ENCODE measurements at regions not wholly inside any gene's neighbourhood (a gene's known extent, or its start where the extent isn't known, plus 50 kb on each side); places are given as distances from the start of the nearest gene placed in this dataset.

- peaks cover 11% of the 10 kb centered on the region for H3K27me3 Mint-ChIP-seq
- no peak overlapping the region for H3K27ac Mint-ChIP-seq
- H3K4me1 Mint-ChIP-seq (ENCODE audit: low read depth), result no peaks in the 10 kb centered on the region
- no peaks in the 10 kb centered on the region for H3K36me3 Mint-ChIP-seq (ENCODE audit: low read depth)
- intact Hi-C loops (cut with micrococcal nuclease), result no loop called here
- H3K4me3 Mint-ChIP-seq, result no peak overlapping the region
- peaks cover 10% of the 10 kb centered on the region for H3K9me3 Mint-ChIP-seq
Measured at GRCh38 chr19:34837262-34837661, 64.2 kb upstream of the ZNF599 start.

GRCh38 chr19:34835631-34836351 lies 62.8 kb upstream of the ZNF599 start:
- Mint-ChIP-seq H3K36me3 (ENCODE audit: low read depth) (no peaks in the 10 kb centered on the region), H3K4me3 (no peak overlapping the region), H3K9me3 (peaks cover 10% of the 10 kb centered on the region), H3K27ac (no peak overlapping the region), H3K4me1 (ENCODE audit: low read depth) (no peaks in the 10 kb centered on the region), H3K27me3 (peaks cover 11% of the 10 kb centered on the region)
- intact Hi-C loops (cut with micrococcal nuclease), result no loop called here

GRCh38 chr19:34834472-34835061 lies 61.6 kb upstream of the ZNF599 start:
- peaks cover 10% of the 10 kb centered on the region for H3K9me3 Mint-ChIP-seq
- H3K27ac Mint-ChIP-seq, result no peak overlapping the region
- H3K36me3 Mint-ChIP-seq (ENCODE audit: low read depth), result no peaks in the 10 kb centered on the region
- H3K27me3 Mint-ChIP-seq, result peaks cover 11% of the 10 kb centered on the region
- no peak overlapping the region for H3K4me3 Mint-ChIP-seq
- intact Hi-C loops (cut with micrococcal nuclease), result no loop called here
- H3K4me1 Mint-ChIP-seq (ENCODE audit: low read depth), result no peaks in the 10 kb centered on the region

GRCh38 chr19:34832581-34833112 lies 59.6 kb upstream of the ZNF599 start:
- no peaks in the 10 kb centered on the region for H3K36me3 Mint-ChIP-seq (ENCODE audit: low read depth)
- H3K27ac Mint-ChIP-seq, result no peak overlapping the region
- H3K9me3 Mint-ChIP-seq, result peaks cover 14% of the 10 kb centered on the region
- H3K27me3 Mint-ChIP-seq, result no peaks in the 10 kb centered on the region
- intact Hi-C loops (cut with micrococcal nuclease), result no loop called here
- no peak overlapping the region for H3K4me3 Mint-ChIP-seq
- no peaks in the 10 kb centered on the region for H3K4me1 Mint-ChIP-seq (ENCODE audit: low read depth)

- Mint-ChIP-seq H3K27me3 (no peaks in the 10 kb centered on the region), H3K4me1 (ENCODE audit: low read depth) (no peaks in the 10 kb centered on the region), H3K27ac (no peak overlapping the region), H3K36me3 (ENCODE audit: low read depth) (no peaks in the 10 kb centered on the region), H3K4me3 (no peak overlapping the region), H3K9me3 (peaks cover 18% of the 10 kb centered on the region)
- intact Hi-C loops (cut with micrococcal nuclease), result no loop called here
Measured at GRCh38 chr19:34831714-34832113, 58.7 kb upstream of the ZNF599 start.

DNA sequence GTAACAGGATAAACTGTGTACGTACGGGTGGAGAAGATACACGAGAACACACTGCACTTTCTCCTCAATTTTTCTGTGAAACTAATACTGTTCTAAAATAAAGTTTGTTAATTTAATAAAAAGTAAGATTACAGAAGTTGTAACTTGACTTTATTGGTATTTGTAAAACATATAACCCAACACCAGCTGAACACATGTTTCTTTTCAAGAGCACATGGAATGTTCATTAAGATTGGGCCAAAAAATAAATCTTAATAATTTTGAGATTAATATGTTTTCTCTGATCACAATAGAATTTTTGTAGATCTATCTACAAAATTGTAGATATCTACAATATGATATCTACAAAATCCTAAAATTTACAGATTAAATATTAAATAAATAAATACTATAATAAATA lies 55.1 kb upstream of the ZNF599 start:
- H3K36me3 Mint-ChIP-seq (ENCODE audit: low read depth), result no peaks in the 10 kb centered on the region
- H3K27me3 Mint-ChIP-seq, result no peaks in the 10 kb centered on the region
- no peak overlapping the region for H3K4me3 Mint-ChIP-seq
- H3K4me1 Mint-ChIP-seq (ENCODE audit: low read depth), result no peaks in the 10 kb centered on the region
- peaks cover 22% of the 10 kb centered on the region for H3K9me3 Mint-ChIP-seq
- intact Hi-C loops (cut with micrococcal nuclease), result no loop called here
- H3K27ac Mint-ChIP-seq, result no peak overlapping the region

GRCh38 chr19:34825212-34825611 lies 52.2 kb upstream of the ZNF599 start:
- intact Hi-C loops (cut with micrococcal nuclease), result no loop called here
- Mint-ChIP-seq H3K27me3 (no peaks in the 10 kb centered on the region), H3K4me1 (ENCODE audit: low read depth) (no peaks in the 10 kb centered on the region), H3K27ac (no peak overlapping the region), H3K9me3 (peaks cover 24% of the 10 kb centered on the region), H3K36me3 (ENCODE audit: low read depth) (no peaks in the 10 kb centered on the region), H3K4me3 (no peak overlapping the region)

GRCh38 chr19:34824686-34825085 lies 51.7 kb upstream of the ZNF599 start:
- Mint-ChIP-seq H3K27ac (no peak overlapping the region), H3K27me3 (no peaks in the 10 kb centered on the region), H3K9me3 (peaks cover 29% of the 10 kb centered on the region), H3K4me1 (ENCODE audit: low read depth) (no peaks in the 10 kb centered on the region), H3K4me3 (no peak overlapping the region), H3K36me3 (ENCODE audit: low read depth) (no peaks in the 10 kb centered on the region)
- intact Hi-C loops (cut with micrococcal nuclease), result no loop called here
